H9 (cell line): ENCODE measurements at regions not wholly inside any gene's neighbourhood (a gene's known extent, or its start where the extent isn't known, plus 50 kb on each side); places are given as distances from the start of the nearest gene placed in this dataset.

Source experiments
- DNase-seq: peaks from one replicate; pipeline ENCODE4 v3.0.0-alpha.2; 2017
- H2AFZ ChIP-seq: one replicate; pipeline ENCODE4 v1.6.1; 2013; ENCODE audit warnings: mild to moderate bottlenecking, low read length, control low read depth, moderate library complexity
- H2AK5ac ChIP-seq: 2 replicates; pipeline ENCODE4 v1.6.1; 2013; ENCODE audit warnings: low read length, control low read depth, mixed read lengths; ENCODE audit not compliant: insufficient read length
- H2BK120ac ChIP-seq: one replicate; pipeline ENCODE4 v1.6.1; 2013; ENCODE audit warnings: low read depth, mild to moderate bottlenecking, low read length, control low read depth, inconsistent platforms; ENCODE audit not compliant: poor library complexity, severe bottlenecking
- H2BK12ac ChIP-seq: 2 replicates; pipeline ENCODE4 v1.6.1; 2013; ENCODE audit warnings: low read length, control low read depth, mixed read lengths, low read depth; ENCODE audit not compliant: insufficient read length
- H2BK15ac ChIP-seq: 2 replicates; pipeline ENCODE4 v1.6.1; 2013; ENCODE audit warnings: low read depth, low read length, control low read depth
- H2BK20ac ChIP-seq: one replicate; pipeline ENCODE4 v1.6.1; 2013; ENCODE audit warnings: low read depth, mild to moderate bottlenecking, low read length, control low read depth, inconsistent platforms; ENCODE audit not compliant: poor library complexity, severe bottlenecking
- H2BK5ac ChIP-seq: 2 replicates; pipeline ENCODE4 v1.6.1; 2013; ENCODE audit warnings: low read length, control low read depth, mixed read lengths; ENCODE audit not compliant: insufficient read length
- H3K14ac ChIP-seq: 2 replicates; pipeline ENCODE4 v1.6.1; 2013; ENCODE audit warnings: low read length, control low read depth; ENCODE audit not compliant: insufficient read depth
- H3K18ac ChIP-seq: 2 replicates; pipeline ENCODE4 v1.6.1; 2013; ENCODE audit warnings: low read depth, mild to moderate bottlenecking, mixed read lengths, low read length, control low read depth; ENCODE audit not compliant: insufficient read length
- H3K23ac ChIP-seq: 2 replicates; pipeline ENCODE4 v1.6.1; 2013; ENCODE audit warnings: low read length, control low read depth, mixed read lengths, low read depth; ENCODE audit not compliant: insufficient read length
- H3K23me2 ChIP-seq: 2 replicates; pipeline ENCODE4 v1.6.1; 2013; ENCODE audit warnings: low read depth, mild to moderate bottlenecking, mixed read lengths, low read length, control low read depth; ENCODE audit not compliant: insufficient read length, poor library complexity, severe bottlenecking
- H3K27ac ChIP-seq: 2 replicates; pipeline ENCODE4 v1.5.1; 2013; ENCODE audit warnings: low read length, control low read depth, mixed read lengths, low read depth; ENCODE audit not compliant: insufficient read length
- H3K27me3 ChIP-seq: 2 replicates; pipeline ENCODE4 v1.6.1; 2013; ENCODE audit warnings: low read length, control low read depth, inconsistent platforms; ENCODE audit not compliant: insufficient read depth
- H3K4ac ChIP-seq: 2 replicates; pipeline ENCODE4 v1.6.1; 2013; ENCODE audit warnings: low read depth, mild to moderate bottlenecking, control low read depth, inconsistent platforms, low read length, moderate library complexity
- H3K4me1 ChIP-seq: 2 replicates; pipeline ENCODE4 v1.6.1; 2013; ENCODE audit warnings: low read length, control low read depth, inconsistent platforms; ENCODE audit not compliant: insufficient read depth
- H3K4me2 ChIP-seq: 2 replicates; pipeline ENCODE4 v1.6.1; 2013; ENCODE audit warnings: low read length, control low read depth, mixed read lengths; ENCODE audit not compliant: insufficient read length, insufficient read depth
- H3K56ac ChIP-seq: 2 replicates; pipeline ENCODE4 v1.6.1; 2013; ENCODE audit warnings: low read depth, mild to moderate bottlenecking, mixed read lengths, low read length, control low read depth; ENCODE audit not compliant: insufficient read length
- H3K79me1 ChIP-seq: 2 replicates; pipeline ENCODE4 v1.6.1; 2013; ENCODE audit warnings: low read depth, mild to moderate bottlenecking, moderate library complexity, low read length, control low read depth, inconsistent platforms; ENCODE audit not compliant: insufficient read depth, poor library complexity, severe bottlenecking
- H3K79me2 ChIP-seq: 2 replicates; pipeline ENCODE4 v1.6.1; 2013; ENCODE audit warnings: low read length, control low read depth, inconsistent platforms; ENCODE audit not compliant: insufficient read depth
- H3K9ac ChIP-seq: 2 replicates; pipeline ENCODE4 v1.6.1; 2013; ENCODE audit warnings: low read length, control low read depth, mixed read lengths; ENCODE audit not compliant: insufficient read length; ENCODE audit errors: extremely low read depth
- H3K9me3 ChIP-seq: one replicate; pipeline ENCODE4 v1.6.1; 2013; ENCODE audit warnings: low read depth, low read length, inconsistent platforms; ENCODE audit not compliant: control insufficient read depth
- H3T11ph ChIP-seq: one replicate; pipeline ENCODE4 v1.6.1; 2013; ENCODE audit warnings: mild to moderate bottlenecking, low read length, control low read depth, inconsistent platforms
- H4K20me1 ChIP-seq: one replicate; pipeline ENCODE4 v1.6.1; 2013; ENCODE audit not compliant: control insufficient read depth, insufficient read length, insufficient read depth
- H4K5ac ChIP-seq: 2 replicates; pipeline ENCODE4 v1.6.1; 2013; ENCODE audit warnings: low read depth, mild to moderate bottlenecking, mixed read lengths, low read length, control low read depth; ENCODE audit not compliant: insufficient read length
- H4K8ac ChIP-seq: replicated peaks from 2 replicates; pipeline ENCODE4 v1.6.1; 2013; ENCODE audit warnings: low read length, control low read depth, mixed read lengths, low read depth; ENCODE audit not compliant: insufficient read length
- H4K91ac ChIP-seq: 2 replicates; pipeline ENCODE4 v1.6.1; 2013; ENCODE audit warnings: low read depth, mild to moderate bottlenecking, moderate library complexity, mixed read lengths, low read length, control low read depth; ENCODE audit not compliant: insufficient read length
- H3K27ac Mint-ChIP-seq, 3 experiments: 2 replicates in 2 of 3; 3 replicates in 1 of 3; pipeline ENCODE4 v1.8.0; 2020 to 2021; ENCODE audit warnings: mixed read lengths in 3 of 3, mild to moderate bottlenecking in 1 of 3, moderate library complexity in 1 of 3
- H3K27me3 Mint-ChIP-seq: 2 replicates; pipeline ENCODE4 v1.8.0; 2021; ENCODE audit warnings: low read depth, mild to moderate bottlenecking, moderate library complexity, mixed read lengths
- H3K36me3 Mint-ChIP-seq, 3 experiments: 2 replicates in 2 of 3; 3 replicates in 1 of 3; pipeline ENCODE4 v1.8.0; 2020 to 2021; ENCODE audit warnings: low read depth in 3 of 3, mixed read lengths in 3 of 3; ENCODE audit not compliant: insufficient read depth in 1 of 3
- H3K4me1 Mint-ChIP-seq, 2 experiments: 2 replicates each; pipeline ENCODE4 v1.8.0; 2020; ENCODE audit warnings: mixed read lengths in 2 of 2
- H3K4me3 Mint-ChIP-seq, 2 experiments: 2 replicates in 1 of 2; 3 replicates in 1 of 2; pipeline ENCODE4 v1.8.0; 2020 to 2021; ENCODE audit warnings: mild to moderate bottlenecking in 2 of 2, mixed read lengths in 2 of 2, moderate library complexity in 1 of 2
- H3K9me3 Mint-ChIP-seq, 2 experiments: 2 replicates in 1 of 2; 3 replicates in 1 of 2; pipeline ENCODE4 v1.8.0; 2020; ENCODE audit warnings: mild to moderate bottlenecking in 2 of 2, mixed read lengths in 2 of 2, moderate library complexity in 1 of 2
- CTCF ChIP-seq: fragments of 200-600 bp; sonication (generic); conservative IDR thresholded peaks from 3 replicates; pipeline ENCODE4 v1.8.0; 2021; ENCODE audit warnings: antibody characterized with exemption, mild to moderate bottlenecking
- WGBS: extraction: QIAGEN DNeasy Blood & Tissue Kit; methylation state at CpG from one replicate; pipeline ENCODE4 v1.1.7; 2013; ENCODE audit warnings: missing lambda C conversion rate, low lambda C conversion rate, mixed read lengths; ENCODE audit not compliant: insufficient read length; ENCODE audit errors: extremely low coverage; 5-methylcytosine and 5-hydroxymethylcytosine counted together

DNA sequence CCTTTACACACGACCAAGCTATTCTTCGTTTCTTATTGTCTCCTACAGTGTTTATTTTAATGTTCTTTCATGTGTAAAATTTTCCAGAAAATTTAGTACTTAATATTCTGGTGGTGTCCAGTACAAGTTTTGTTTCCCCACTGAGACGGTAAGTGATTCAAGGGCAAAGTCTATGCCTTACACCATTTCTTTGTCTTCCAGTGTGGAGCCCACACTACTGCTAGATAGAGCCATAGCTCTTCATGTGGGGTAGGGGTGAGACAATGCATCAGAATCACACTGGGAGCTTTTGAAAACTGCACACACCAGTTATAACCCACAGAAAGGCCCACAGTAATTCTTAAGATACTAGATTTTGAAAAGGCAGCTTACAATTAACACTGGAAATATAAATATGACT lies 125.6 kb downstream of the TDRD15 start:
- no peak overlapping the region for H2BK12ac ChIP-seq
- no peak overlapping the region for H2BK120ac ChIP-seq
- H2BK5ac ChIP-seq: no peak overlapping the region
- peaks cover 5% of the 10 kb centered on the region; the same call in 1 of the 2 replicates for H3K4me1 ChIP-seq
- H3T11ph ChIP-seq: no peak overlapping the region
- H3K14ac ChIP-seq: no peak overlapping the region
- H3K9me3 Mint-ChIP-seq: no peaks in the 10 kb centered on the region
- no peak for TF ChIP-seq CTCF
- no peak overlapping the region for H2BK15ac ChIP-seq
- H2AFZ ChIP-seq: no peak overlapping the region
- H3K79me2 ChIP-seq: no peaks in the 10 kb centered on the region
- no peak overlapping the region for H4K91ac ChIP-seq
- H3K27ac Mint-ChIP-seq: no peak overlapping the region
- no peak overlapping the region for H3K23ac ChIP-seq
- H3K79me1 ChIP-seq: no peaks in the 10 kb centered on the region
- no peaks in the 10 kb centered on the region for H3K27me3 Mint-ChIP-seq
- no peak overlapping the region for H4K5ac ChIP-seq
- H3K4ac ChIP-seq: no peak overlapping the region
- no peaks in the 10 kb centered on the region for H4K20me1 ChIP-seq
- H2BK20ac ChIP-seq: no peak overlapping the region
- H3K9ac ChIP-seq: no peak overlapping the region
- no peak overlapping the region for H3K18ac ChIP-seq
- H3K56ac ChIP-seq: no peak overlapping the region
- no peaks in the 10 kb centered on the region for H3K9me3 ChIP-seq
- H4K8ac ChIP-seq: no peak overlapping the region
- no peak overlapping the region for H3K4me2 ChIP-seq
- no peak overlapping the region for H2AK5ac ChIP-seq
- H3K4me3 Mint-ChIP-seq: no peak overlapping the region
- no peak overlapping the region for H3K27ac ChIP-seq
- H3K36me3 Mint-ChIP-seq: no peaks in the 10 kb centered on the region
- WGBS: no CpG with 5 or more reads among the region's 3 CpGs
- no peaks in the 10 kb centered on the region for H3K27me3 ChIP-seq
- DNase-seq: no peak
- no peaks in the 10 kb centered on the region for H3K23me2 ChIP-seq
- peaks cover 5 to 7% of the 10 kb centered on the region in 2 experiments; a peak in 3 of 4 replicates for H3K4me1 Mint-ChIP-seq
